ENCODE measurements at regions not wholly inside any gene's neighbourhood (a gene's known extent, or its start where the extent isn't known, plus 50 kb on each side); places are given as distances from the start of the nearest gene placed in this dataset.

DNA sequence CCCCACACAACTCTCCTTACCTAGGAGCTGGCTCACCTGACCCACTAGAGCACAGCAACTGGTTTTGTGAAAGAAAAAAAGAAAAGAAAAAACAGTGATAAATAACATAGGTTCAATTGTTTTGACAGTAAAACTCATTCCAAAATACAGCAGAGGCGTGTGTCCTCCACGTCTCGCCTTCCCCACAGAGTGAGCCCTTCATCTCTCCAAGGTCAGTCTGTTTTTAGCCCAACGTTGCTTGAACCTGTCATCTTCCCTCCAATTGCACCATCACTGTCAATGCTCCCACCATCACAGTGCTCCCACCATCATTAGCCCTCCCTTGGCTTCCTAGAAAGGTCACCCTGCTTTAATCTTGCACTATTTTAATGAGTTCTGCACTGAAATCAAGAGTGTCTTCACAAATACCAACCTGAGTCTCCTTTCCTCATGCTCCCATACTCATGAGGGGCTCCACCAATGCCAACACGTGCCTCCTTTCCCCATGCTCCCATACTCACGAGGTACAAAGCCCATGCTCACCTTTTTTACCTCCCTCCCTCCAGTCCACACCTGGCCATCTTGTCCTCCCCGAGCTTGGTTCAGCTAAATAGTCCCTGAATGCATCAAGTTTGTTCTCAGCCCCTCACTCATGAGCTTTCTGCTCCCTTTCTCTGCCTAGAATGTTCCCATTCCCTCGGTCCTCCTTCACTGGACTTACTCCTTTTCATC lies 103.7 kb downstream of the IRS2 start:
- ATAC-seq (ENCODE audit: low read depth) (no peak), DNase-seq (no peak)
- Histone ChIP-seq H4K91ac (ENCODE audit: insufficient read depth, low read depth, low read length) (no peak overlapping the region), H2AK5ac (ENCODE audit: low read depth, low read length) (no peak overlapping the region), H3K4me2 (ENCODE audit: low read depth, low read length) (no peak overlapping the region), H2BK15ac (ENCODE audit: low read depth, low read length) (no peak overlapping the region), H3K23ac (ENCODE audit: low read depth, low read length) (no peak overlapping the region), H2AK9ac (replicated peaks; ENCODE audit: low read depth, low read length, poor library complexity) (no peak overlapping the region), H3K9ac (ENCODE audit: low read depth, low read length) (no peak overlapping the region), H3K4me3 (ENCODE audit: insufficient read depth, low read depth, low read length) (no peak overlapping the region), H3K27ac (ENCODE audit: insufficient read depth, low read length) (no peak overlapping the region), H3K27me3 (ENCODE audit: control insufficient read depth, insufficient read depth, low read length) (peaks cover 45% of the 10 kb centered on the region), H2AFZ (replicated peaks; ENCODE audit: low read length, poor library complexity) (no peak overlapping the region), H4K8ac (ENCODE audit: low read depth in 2 of 2, low read length in 2 of 2) (no peak overlapping the region), H3K9me1 (ENCODE audit: insufficient read depth, low read length) (no peaks in the 10 kb centered on the region), H2BK120ac (ENCODE audit: low read depth, low read length) (no peak overlapping the region), H3K79me1 (ENCODE audit: low read depth in 1 of 2, low read length in 2 of 2) (no peaks in the 10 kb centered on the region), H3K4me1 (ENCODE audit: control insufficient read depth, insufficient read depth, low read length) (0 out of 2 replicates have a peak, but pooled peaks cover 2% of the 10 kb centered on the region), H2BK20ac (ENCODE audit: low read depth, low read length) (no peak overlapping the region), H3K4ac (ENCODE audit: low read depth, low read length) (no peak overlapping the region), H3K36me3 (ENCODE audit: control insufficient read depth, insufficient read depth, low read length) (no peaks in the 10 kb centered on the region), H3K9me3 (ENCODE audit: control insufficient read depth, insufficient read depth, low read length) (no peaks in the 10 kb centered on the region), H4K5ac (ENCODE audit: low read depth, low read length) (no peak overlapping the region), H4K20me1 (ENCODE audit: insufficient read depth, low read length) (no peaks in the 10 kb centered on the region), H3K14ac (replicated peaks; ENCODE audit: low read depth, low read length) (no peak overlapping the region), H3K18ac (ENCODE audit: low read depth, low read length) (no peak overlapping the region), H3K56ac (ENCODE audit: extremely low read depth, insufficient read depth, low read length) (no peak overlapping the region), H2BK5ac (ENCODE audit: low read depth, low read length, poor library complexity, severe bottlenecking) (no peak overlapping the region)
- TF ChIP-seq CTCF (conservative IDR thresholded peaks at IDR 0.05; ENCODE audit: low read depth, low read length) (no peak), FOS (IDR thresholded peaks at IDR 0.05; ENCODE audit: low read depth, low read length) (no peak), CHD1 (IDR thresholded peaks at IDR 0.05; ENCODE audit: low read depth, low read length) (no peak), MAFK (IDR thresholded peaks at IDR 0.05; ENCODE audit: low read depth, low read length) (no peak), RAD21 (IDR thresholded peaks at IDR 0.05; ENCODE audit: low read length) (no peak), MXI1 (IDR thresholded peaks at IDR 0.05; ENCODE audit: borderline replicate concordance, low read depth, low read length) (no peak), BHLHE40 (IDR thresholded peaks at IDR 0.05; ENCODE audit: low read depth, low read length) (no peak), MAZ (IDR thresholded peaks at IDR 0.05; ENCODE audit: borderline replicate concordance, low read depth, low read length) (no peak)
- TF ChIP-seq, protein P1, sequence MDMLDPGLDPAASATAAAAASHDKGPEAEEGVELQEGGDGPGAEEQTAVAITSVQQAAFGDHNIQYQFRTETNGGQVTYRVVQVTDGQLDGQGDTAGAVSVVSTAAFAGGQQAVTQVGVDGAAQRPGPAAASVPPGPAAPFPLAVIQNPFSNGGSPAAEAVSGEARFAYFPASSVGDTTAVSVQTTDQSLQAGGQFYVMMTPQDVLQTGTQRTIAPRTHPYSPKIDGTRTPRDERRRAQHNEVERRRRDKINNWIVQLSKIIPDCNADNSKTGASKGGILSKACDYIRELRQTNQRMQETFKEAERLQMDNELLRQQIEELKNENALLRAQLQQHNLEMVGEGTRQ (IDR thresholded peaks at IDR 0.05; ENCODE audit: low read depth, low read length) = no peak
- TF ChIP-seq, protein P2, sequence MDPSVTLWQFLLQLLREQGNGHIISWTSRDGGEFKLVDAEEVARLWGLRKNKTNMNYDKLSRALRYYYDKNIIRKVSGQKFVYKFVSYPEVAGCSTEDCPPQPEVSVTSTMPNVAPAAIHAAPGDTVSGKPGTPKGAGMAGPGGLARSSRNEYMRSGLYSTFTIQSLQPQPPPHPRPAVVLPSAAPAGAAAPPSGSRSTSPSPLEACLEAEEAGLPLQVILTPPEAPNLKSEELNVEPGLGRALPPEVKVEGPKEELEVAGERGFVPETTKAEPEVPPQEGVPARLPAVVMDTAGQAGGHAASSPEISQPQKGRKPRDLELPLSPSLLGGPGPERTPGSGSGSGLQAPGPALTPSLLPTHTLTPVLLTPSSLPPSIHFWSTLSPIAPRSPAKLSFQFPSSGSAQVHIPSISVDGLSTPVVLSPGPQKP (IDR thresholded peaks at IDR 0.05; ENCODE audit: borderline replicate concordance, low read depth, low read length) = no peak
- 39% methylated on average over 4 of the region's 8 CpGs; no CpG with 5 or more reads in 1 of the 2 experiments for WGBS, 2 experiments (ENCODE audit: extremely low coverage in 2 of 2, insufficient read length in 1 of 2)
- in situ Hi-C loops (cut with MboI; ENCODE audit: low sequenced_read_pairs) = no loop called here
- POLR2A ChIA-PET (ENCODE audit: unreplicated experiment) = no interaction called here
- no TSS peak for BruUV-seq (replicated peaks)
- intact Hi-C loops (cut with micrococcal nuclease) = no loop called here
- CTCF ChIA-PET = no interaction called here
- dilution Hi-C loops (cut with HindIII; ENCODE audit: low sequenced_read_pairs, unreplicated experiment) = no loop called here

Measured in IMR-90 (cell line).